Endothelial cell of umbilical vein (primary cell): ENCODE measurements at regions not wholly inside any gene's neighbourhood (a gene's known extent, or its start where the extent isn't known, plus 50 kb on each side); places are given as distances from the start of the nearest gene placed in this dataset.

Experiments
- BruUV-seq: library from RNA; stranded (reverse); fragments of 400-500 nt; replicated peaks from 2 replicates; lab custom pipeline; 2021; lab: Mats Ljungman, UMichigan
- CTCF ChIA-PET: fragments of 300-600, 350-600 bp; sonication (Branson Sonifier 250); formaldehyde crosslinking; loops from one replicate; lab custom pipeline; 2021; ENCODE audit warnings: antibody characterized with exemption, inconsistent platforms; lab: Charles Lee
- POLR2A ChIA-PET: fragments of 300-600, 350-600 bp; sonication (Branson Sonifier 250); formaldehyde crosslinking; loops from one replicate; lab custom pipeline; 2021; ENCODE audit warnings: antibody characterized with exemption, inconsistent platforms; lab: Charles Lee
- DNase-seq: peaks from one replicate; pipeline ENCODE4 v3.0.0-alpha.2; 2011; ENCODE audit warnings: low read depth, low spot score
- FAIRE-seq: peaks from 2 replicates; lab custom pipeline; 2011; peaks lifted over from hg19 to GRCh38; lab: Jason Lieb, UNC
- H2AFZ ChIP-seq: 2 replicates; pipeline ENCODE4 v1.6.0; 2012; ENCODE audit warnings: low read depth, low read length, control low read depth, inconsistent platforms
- H3K27ac ChIP-seq: 2 replicates; pipeline ENCODE4 v1.5.1; 2011; ENCODE audit warnings: low read depth, mild to moderate bottlenecking, control low read depth, low read length, moderate library complexity; ENCODE audit not compliant: insufficient read depth
- H3K27me3 ChIP-seq, 2 experiments: 2 replicates each; pipeline versions ENCODE4 v1.6.0 to v1.6.1; 2011; ENCODE audit warnings: low read length in 2 of 2, mixed read lengths in 1 of 2; ENCODE audit not compliant: control insufficient read depth in 2 of 2, insufficient read depth in 2 of 2
- H3K36me3 ChIP-seq, 2 experiments: 2 replicates in 1 of 2; 3 replicates in 1 of 2; pipeline ENCODE4 v1.5.1; 2011; ENCODE audit warnings: low read length in 2 of 2, mild to moderate bottlenecking in 1 of 2, moderate library complexity in 1 of 2; ENCODE audit not compliant: control insufficient read depth in 2 of 2, insufficient read depth in 2 of 2; ENCODE audit errors: extremely low read depth in 1 of 2
- H3K4me1 ChIP-seq: 3 replicates; pipeline ENCODE4 v1.5.1; 2011; ENCODE audit warnings: mild to moderate bottlenecking, low read length; ENCODE audit not compliant: control insufficient read depth, insufficient read depth; ENCODE audit errors: extremely low read depth
- H3K4me2 ChIP-seq: 2 replicates; pipeline ENCODE4 v1.6.1; 2011; ENCODE audit warnings: low read length, control low read depth, mixed read lengths; ENCODE audit not compliant: insufficient read depth
- H3K4me3 ChIP-seq, 3 experiments: fragments of 200-600 bp in 1 of 3; sonication (generic), shearing (Covaris generic) in 1 of 3; replicated peaks in 1 of 3; 2 replicates each; pipeline ENCODE4 v1.5.1; 2011 to 2016; ENCODE audit warnings: control low read depth in 3 of 3, low read length in 3 of 3, mild to moderate bottlenecking in 2 of 3, inconsistent platforms in 1 of 3, low read depth in 1 of 3, moderate library complexity in 1 of 3; ENCODE audit not compliant: insufficient read depth in 1 of 3
- H3K79me2 ChIP-seq: 2 replicates; pipeline ENCODE4 v1.6.0; 2012; ENCODE audit warnings: low read length, inconsistent platforms; ENCODE audit not compliant: control insufficient read depth, insufficient read depth
- H3K9ac ChIP-seq: replicated peaks from 2 replicates; pipeline ENCODE3; 2011; ENCODE audit warnings: low read length, control low read depth; ENCODE audit not compliant: insufficient read depth; ENCODE audit errors: extremely low read depth
- H3K9me1 ChIP-seq: replicated peaks from 3 replicates; pipeline ENCODE4 v1.6.0; 2011; ENCODE audit warnings: mild to moderate bottlenecking, low read length; ENCODE audit not compliant: control insufficient read depth, insufficient read depth; ENCODE audit errors: extremely low read depth
- H3K9me3 ChIP-seq: replicated peaks from 2 replicates; pipeline ENCODE4 v1.5.1; 2012; ENCODE audit warnings: low read length, inconsistent platforms; ENCODE audit not compliant: control insufficient read depth, insufficient read depth
- H4K20me1 ChIP-seq: replicated peaks from 2 replicates; pipeline ENCODE3; 2011; ENCODE audit warnings: mild to moderate bottlenecking, low read length; ENCODE audit not compliant: control insufficient read depth, insufficient read depth; ENCODE audit errors: extremely low read depth
- CTCF ChIP-seq, 2 donors: IDR thresholded peaks; 1 replicate in 1 of 2; 2 replicates in 1 of 2; pipeline ENCODE4 v1.5.1; 2011; ENCODE audit warnings: low read length in 2 of 2, mild to moderate bottlenecking in 2 of 2, moderate library complexity in 2 of 2, control low read depth in 1 of 2, inconsistent platforms in 1 of 2, low read depth in 1 of 2; ENCODE audit not compliant: insufficient read depth in 1 of 2; ENCODE audit errors: extremely low read depth in 1 of 2
- EZH2 ChIP-seq: IDR thresholded peaks from 2 replicates; pipeline ENCODE4 v1.6.1; 2012; ENCODE audit warnings: borderline replicate concordance, low read depth, mild to moderate bottlenecking, moderate library complexity, low read length, inconsistent platforms; ENCODE audit not compliant: severe bottlenecking
- FOS ChIP-seq: IDR thresholded peaks from 2 replicates; pipeline ENCODE4 v1.6.1; 2011; ENCODE audit warnings: mild to moderate bottlenecking, low read length, moderate library complexity, borderline replicate concordance; ENCODE audit not compliant: insufficient read depth
- GATA2 ChIP-seq: IDR thresholded peaks from 2 replicates; pipeline ENCODE4 v1.7.0; 2011; ENCODE audit warnings: low read depth, mild to moderate bottlenecking, moderate library complexity, mixed read lengths, low read length; ENCODE audit not compliant: insufficient read length, insufficient read depth
- JUN ChIP-seq: IDR thresholded peaks from 2 replicates; pipeline ENCODE4 v1.6.1; 2011; ENCODE audit warnings: borderline replicate concordance, low read depth; ENCODE audit not compliant: insufficient read length, insufficient read depth
- MAX ChIP-seq: IDR thresholded peaks from 2 replicates; pipeline ENCODE4 v1.6.1; 2011; ENCODE audit not compliant: insufficient read depth, insufficient read length
- MYC ChIP-seq: IDR thresholded peaks from one replicate; pipeline ENCODE4 v1.6.1; 2011; ENCODE audit warnings: mild to moderate bottlenecking, low read depth, low read length
- POLR2A ChIP-seq: IDR thresholded peaks from 2 replicates; pipeline ENCODE4 v1.6.1; 2012; ENCODE audit warnings: low read depth, mild to moderate bottlenecking, control low read depth, low read length
- POLR2AphosphoS5 ChIP-seq: IDR thresholded peaks from 2 replicates; pipeline ENCODE4 v1.6.1; 2012; ENCODE audit warnings: low read depth, mild to moderate bottlenecking, control low read depth, low read length, moderate library complexity; ENCODE audit not compliant: insufficient read depth
- dilution Hi-C: fragments of 300-500 bp; cut with MboI; formaldehyde crosslinking; loops from one replicate; pipeline ENCODE4 v1.15.0; 2019; ENCODE audit warnings: low sequenced_read_pairs; ENCODE audit not compliant: extremely low pct_ligation_motif_present
- intact Hi-C: fragments of 100-400 bp; cut with micrococcal nuclease; formaldehyde crosslinking; loops from one replicate; pipeline ENCODE4 v1.10.0; 2022

- no peaks in the 10 kb centered on the region for H4K20me1 ChIP-seq
- no peak for DNase-seq
- H3K4me2 ChIP-seq = no peak overlapping the region
- dilution Hi-C loops (no loop called here), intact Hi-C loops (no loop called here)
- H3K9me1 ChIP-seq = no peaks in the 10 kb centered on the region
- TF ChIP-seq JUN (no peak), EZH2 (no peak), CTCF (IDR thresholded peaks at IDR 0.05; ENCODE audit: extremely low read depth in 1 of 2, insufficient read depth in 1 of 2, low read depth in 1 of 2, low read length in 2 of 2) (no peak), POLR2AphosphoS5 (no peak), MYC (no peak)
- H3K4me3 ChIP-seq = no peak overlapping the region
- no peaks in the 10 kb centered on the region for H3K4me1 ChIP-seq
- no peak for FAIRE-seq
- H3K36me3 ChIP-seq = no peaks in the 10 kb centered on the region
- H3K9ac ChIP-seq = no peak overlapping the region
- no peaks in the 10 kb centered on the region for H3K27me3 ChIP-seq
- H3K79me2 ChIP-seq = no peaks in the 10 kb centered on the region
- no peak overlapping the region for H3K27ac ChIP-seq
- POLR2A ChIA-PET = no interaction called here
- CTCF ChIA-PET = no interaction called here
- H3K9me3 ChIP-seq = no peaks in the 10 kb centered on the region
- no TSS peak for BruUV-seq
- H2AFZ ChIP-seq = no peak overlapping the region
Observed at GRCh38 chr15:94177112-94177511, 54.2 kb upstream of the MCTP2 start.

GRCh38 chr15:94175420-94175819 lies 55.9 kb upstream of the MCTP2 start:
- Histone ChIP-seq H3K4me2 (no peak overlapping the region), H3K4me1 (no peaks in the 10 kb centered on the region), H3K9me3 (no peaks in the 10 kb centered on the region), H3K79me2 (no peaks in the 10 kb centered on the region), H3K27me3 (no peaks in the 10 kb centered on the region), H3K9me1 (no peaks in the 10 kb centered on the region), H3K36me3 (no peaks in the 10 kb centered on the region), H4K20me1 (no peaks in the 10 kb centered on the region), H3K9ac (no peak overlapping the region), H2AFZ (no peak overlapping the region), H3K4me3 (no peak overlapping the region), H3K27ac (no peak overlapping the region)
- no TSS peak for BruUV-seq
- FAIRE-seq = no peak
- intact Hi-C loops = no loop called here
- ChIA-PET CTCF (no interaction called here), POLR2A (no interaction called here)
- DNase-seq = no peak
- dilution Hi-C loops = no loop called here
- TF ChIP-seq GATA2 (no peak), JUN (no peak), CTCF (IDR thresholded peaks at IDR 0.05; ENCODE audit: extremely low read depth in 1 of 2, insufficient read depth in 1 of 2, low read depth in 1 of 2, low read length in 2 of 2) (no peak), MYC (no peak), POLR2AphosphoS5 (no peak), FOS (no peak), MAX (no peak), POLR2A (no peak), EZH2 (no peak)
